HG02981 (cell line): ENCODE measurements at regions not wholly inside any gene's neighbourhood (a gene's known extent, or its start where the extent isn't known, plus 50 kb on each side); places are given as distances from the start of the nearest gene placed in this dataset.

Source experiments
- ATAC-seq: cut with Tn5 transposase; IDR thresholded peaks from one replicate; pipeline ENCODE4 v1.9.1; 2021; ENCODE audit warnings: mild to moderate bottlenecking, moderate library complexity; ENCODE audit not compliant: unreplicated experiment

DNA sequence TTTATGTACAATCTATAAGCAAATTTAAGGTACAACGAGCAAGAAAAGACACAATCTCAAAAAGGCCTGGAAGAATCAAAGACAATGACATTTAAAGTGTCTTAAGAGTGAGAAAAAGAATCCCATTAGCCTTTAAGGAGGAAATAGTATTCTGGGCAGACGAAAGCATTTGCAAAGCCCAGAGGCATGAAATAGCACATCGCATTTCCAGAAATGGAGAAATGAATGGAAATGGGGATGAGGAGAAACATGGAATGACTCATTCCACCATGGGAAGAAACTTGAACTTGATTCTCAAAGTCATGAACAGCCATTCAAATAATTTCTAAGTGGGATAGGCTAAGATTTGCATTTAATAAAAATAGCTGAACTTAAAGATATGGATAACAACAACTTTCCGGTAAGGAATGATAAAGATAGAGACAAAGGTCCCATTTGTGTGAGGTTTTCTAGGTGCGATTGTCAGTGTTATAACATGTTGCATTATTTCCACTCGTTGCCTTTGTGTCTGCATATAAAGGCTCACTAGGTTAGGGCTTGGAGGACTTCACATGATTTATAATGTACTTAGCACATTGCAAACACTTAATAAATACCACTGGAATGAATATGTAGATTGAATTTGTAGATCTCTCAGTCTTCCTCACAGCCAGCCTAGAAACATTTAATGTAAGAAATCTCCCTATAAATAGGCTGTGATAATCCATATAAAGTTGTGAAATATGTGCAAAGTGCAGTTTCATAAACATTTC lies 310.3 kb upstream of the KLF6 start:
- ATAC-seq, result no peak

DNA sequence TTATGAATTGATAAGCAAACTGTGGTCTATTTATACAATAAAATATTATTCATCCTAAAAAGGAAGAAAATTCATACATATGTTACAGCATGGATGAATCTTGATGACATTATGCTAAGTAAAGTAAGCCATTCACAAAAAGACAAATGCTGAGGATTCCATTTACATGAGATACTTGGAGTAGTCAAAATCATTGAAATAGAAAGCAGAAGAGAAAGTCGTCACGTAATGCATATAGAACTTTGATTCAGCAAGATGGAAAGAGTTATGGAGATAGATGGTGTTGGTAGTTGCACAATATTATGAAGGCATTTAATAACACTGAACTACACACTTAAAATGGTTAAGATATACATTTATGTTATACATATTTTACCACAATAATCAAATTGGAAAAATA lies 309.7 kb upstream of the KLF6 start:
- no peak for ATAC-seq

DNA sequence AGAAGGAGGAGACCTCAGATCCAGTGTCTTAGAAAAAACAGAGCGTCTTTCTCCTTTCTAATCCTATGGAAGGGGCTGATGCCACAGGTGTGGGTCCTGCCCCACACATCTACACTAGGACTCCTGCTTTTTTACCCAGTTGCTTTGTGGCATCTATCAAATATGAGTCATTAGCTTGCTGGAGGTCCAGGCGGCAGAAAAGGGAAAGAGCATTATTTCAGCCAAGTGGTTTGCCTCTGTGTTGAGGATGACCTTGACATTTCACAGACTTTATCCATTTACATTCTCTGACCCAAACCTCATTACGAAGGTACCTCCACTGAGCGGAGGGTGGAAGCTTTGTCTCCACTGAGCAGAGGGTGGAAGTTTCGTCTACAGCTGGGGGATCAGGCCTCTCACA lies 308.4 kb upstream of the KLF6 start:
- ATAC-seq, result no peak

DNA sequence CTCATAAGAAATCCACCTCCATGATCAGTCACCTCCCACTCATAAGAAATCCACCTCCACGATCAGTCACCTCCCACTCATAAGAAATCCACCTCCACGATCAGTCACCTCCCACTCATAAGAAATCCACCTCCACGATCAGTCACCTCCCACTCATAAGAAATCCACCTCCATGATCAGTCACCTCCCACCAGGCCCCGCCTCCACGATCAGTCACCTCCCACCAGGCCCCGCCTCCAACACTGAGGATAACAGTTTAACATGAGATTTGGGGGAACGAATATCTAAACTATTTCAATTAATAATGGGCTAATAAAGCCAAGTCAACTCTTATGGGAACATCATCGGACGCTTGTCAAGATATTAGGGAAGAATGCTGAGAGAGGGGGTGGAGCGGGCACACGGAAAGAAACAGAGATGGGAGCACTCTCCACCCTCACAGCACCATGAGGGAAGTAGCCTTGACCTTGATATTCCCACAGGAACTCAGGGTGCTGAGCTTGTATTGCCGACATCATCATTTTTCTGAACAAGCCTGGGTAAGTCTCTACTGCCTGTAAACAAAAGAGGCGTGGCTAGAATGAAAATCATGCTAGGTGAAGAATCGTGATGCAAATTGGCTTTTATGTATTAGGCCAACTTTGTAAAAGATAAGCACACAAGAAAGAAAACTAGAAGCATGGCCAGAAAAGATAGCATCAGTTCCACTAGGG lies 303.5 kb upstream of the KLF6 start:
- no peak for ATAC-seq

DNA sequence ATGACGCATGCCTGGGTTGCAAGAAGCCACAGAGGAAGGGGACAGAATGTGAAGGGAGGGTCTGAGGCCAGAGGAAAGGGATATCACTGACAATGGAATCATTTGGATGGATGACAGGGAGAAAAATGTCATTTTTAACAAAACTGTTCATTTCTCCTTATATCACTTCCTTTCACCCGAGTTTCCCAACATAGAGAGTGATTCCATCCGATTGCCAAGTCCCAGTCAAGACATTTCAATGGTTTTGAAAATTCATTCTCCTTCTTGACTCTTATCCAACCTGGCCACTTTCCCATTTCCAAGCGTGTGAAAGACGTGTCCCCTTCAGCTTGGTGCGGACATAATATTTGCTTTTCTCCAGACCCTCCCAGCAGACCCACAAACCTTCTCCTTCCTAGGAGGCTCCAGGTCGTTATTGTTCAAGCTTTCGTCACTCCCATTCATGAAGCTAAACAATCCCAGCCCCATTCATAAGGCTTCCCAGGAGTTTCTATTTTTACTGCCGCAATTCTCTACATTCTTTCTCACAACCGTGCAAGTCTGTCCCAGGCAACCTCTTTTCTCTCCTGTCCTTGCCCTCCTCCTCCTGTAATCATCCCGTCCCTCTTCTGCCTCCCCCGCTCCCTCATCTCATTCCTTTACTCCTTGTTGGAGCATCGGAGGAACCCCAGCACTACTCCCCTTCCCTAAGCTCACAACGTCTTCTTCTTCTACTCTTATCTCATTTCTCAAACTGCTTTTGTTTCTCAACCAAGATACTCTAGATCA lies 301.3 kb upstream of the KLF6 start:
- ATAC-seq, result no peak

DNA sequence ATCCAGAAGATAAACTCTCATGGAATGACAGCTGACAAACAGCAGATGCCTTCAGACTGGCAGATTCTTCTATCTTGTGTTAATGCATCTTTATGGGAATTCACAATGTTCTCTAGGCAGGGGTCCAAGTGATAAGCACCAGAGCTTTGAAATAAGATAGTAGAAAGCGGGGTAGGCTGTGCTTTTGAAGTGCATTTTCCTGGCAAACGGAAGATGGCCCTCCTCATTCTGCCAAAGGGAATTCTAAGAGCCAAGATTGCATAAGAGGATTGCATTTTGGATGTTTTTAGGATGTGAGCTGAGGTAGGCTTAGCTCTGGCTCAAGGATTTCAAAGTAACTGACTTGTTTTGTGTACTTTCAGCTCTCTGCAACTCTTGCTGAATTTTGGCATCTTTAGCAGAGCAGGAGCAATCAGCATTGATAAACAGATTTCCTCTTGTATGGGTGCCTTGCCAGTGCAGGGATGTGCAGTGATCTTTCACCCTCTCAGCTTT lies 298.5 kb upstream of the KLF6 start:
- no peak for ATAC-seq

DNA sequence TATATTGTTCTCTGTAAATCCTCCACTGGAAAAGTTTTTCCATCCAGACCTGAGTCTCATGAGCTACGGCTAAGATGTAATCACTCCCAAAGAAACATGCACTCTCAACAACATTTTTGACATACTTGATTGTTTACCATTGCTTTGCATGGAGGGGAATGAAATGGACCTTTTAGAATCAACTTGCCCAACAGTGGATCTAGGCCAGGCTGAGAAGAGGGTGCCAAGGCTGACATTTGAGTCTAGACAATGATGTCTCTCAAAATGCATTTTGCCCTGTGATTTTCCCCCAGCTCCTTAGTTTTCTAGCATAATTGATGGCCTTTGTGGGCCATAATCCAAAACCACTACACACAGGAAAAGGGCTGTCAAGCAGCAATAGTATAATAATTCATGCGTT lies 297.9 kb upstream of the KLF6 start:
- no peak for ATAC-seq

DNA sequence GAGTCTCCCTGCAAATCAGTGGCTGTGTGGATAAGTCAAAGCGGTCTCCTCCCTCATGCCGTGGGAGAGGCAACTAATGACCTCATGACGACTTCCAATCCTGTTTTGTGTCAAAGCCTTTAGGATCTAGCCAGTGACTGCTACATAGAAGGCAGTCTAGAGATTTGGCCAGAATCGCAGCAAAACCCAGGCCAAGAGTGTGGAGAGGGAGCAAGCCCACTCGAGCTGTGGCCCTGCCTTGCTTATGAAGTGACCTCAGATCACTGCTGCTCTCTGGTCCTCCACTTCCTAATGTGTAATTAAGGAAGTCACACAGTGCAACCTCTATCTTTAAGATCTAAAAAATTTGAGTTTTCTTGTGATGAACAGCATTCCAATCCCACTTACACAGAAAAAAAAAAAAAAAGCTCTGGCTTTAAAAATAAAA lies 296.7 kb upstream of the KLF6 start:
- no peak for ATAC-seq

DNA sequence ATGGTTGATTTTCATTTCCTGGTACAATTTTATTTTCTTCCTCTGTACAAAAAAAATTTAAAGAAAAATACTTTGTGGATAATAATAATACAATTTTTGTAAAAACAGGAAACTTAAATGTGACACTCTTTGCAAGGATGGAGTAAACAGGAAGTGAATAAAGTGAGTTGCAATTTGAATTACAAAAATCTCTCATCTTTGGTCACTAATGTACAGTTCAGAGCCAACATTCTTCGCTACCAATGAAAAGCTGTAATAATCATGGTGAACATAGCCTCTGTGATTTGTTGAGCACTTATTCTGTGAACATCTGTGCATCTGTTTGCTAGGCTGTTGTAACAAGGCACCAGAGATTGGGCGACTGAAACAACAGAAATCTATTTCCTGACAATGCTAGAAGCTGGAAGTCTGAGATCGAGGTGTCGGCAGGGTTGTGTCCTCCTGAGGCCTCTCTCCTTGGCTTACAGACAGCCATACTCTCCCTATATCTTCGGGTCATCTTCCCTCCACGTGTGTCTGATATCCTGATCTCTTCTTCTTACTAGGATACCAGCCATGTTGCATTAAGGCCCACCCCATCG lies 295.3 kb upstream of the KLF6 start:
- no peak for ATAC-seq

DNA sequence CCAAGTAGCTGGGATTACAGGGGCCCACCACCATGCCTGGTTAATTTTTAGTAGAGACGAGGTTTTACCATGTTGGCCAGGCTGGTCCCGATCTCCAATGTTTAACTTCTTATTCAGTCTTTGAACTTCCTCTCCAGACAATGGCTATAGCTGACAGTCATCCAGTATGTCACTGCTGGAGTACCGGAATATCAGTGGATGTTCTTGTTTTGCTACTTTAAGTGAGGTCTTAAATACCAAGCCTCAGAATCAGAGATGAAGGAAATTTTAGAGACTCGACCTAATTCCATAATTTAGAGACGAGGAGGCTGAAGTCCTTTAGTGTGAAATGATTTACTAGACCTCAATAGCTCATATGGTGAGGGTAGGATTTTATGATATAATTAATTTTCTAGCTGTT lies 294.8 kb upstream of the KLF6 start:
- no peak for ATAC-seq

DNA sequence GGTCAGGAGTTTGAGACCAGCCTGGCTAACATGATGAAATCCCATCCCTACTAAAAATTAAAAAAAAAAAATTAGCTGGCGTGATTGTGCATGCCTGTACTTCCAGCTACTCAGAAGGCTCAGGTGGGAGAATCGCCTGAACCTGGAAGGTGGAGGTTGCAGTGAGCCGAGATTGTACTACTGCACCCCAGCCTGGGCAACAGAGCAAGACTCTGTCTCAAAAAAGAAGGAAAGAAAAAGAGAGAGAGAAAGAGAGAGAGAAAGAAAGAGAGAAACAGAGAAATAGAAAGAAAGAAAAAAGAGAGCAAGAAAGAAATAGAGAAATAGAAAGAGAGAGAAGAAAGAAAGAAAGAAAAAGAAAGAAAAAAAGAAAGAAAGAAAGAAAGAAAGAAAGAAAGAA lies 292.8 kb upstream of the KLF6 start:
- ATAC-seq, result no peak

DNA sequence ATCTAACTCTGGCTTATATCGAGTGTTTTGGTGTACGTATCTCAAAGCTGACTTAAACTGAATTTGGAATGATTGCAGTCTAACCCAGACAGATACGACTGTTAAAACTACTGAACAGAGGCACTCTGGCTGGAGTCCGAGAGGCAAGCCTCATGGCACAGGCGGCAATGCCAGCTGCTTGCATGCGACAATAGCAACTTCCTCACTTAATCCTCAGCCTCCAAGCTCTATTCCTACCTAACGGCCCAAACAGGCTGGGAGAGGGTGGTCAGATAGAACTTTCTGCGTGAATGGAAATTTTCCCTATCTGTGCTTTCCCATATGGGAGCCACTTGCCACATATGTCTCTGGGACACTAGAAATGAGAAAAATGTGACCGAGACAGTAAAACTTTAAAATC lies 292.0 kb upstream of the KLF6 start:
- ATAC-seq, result no peak

DNA sequence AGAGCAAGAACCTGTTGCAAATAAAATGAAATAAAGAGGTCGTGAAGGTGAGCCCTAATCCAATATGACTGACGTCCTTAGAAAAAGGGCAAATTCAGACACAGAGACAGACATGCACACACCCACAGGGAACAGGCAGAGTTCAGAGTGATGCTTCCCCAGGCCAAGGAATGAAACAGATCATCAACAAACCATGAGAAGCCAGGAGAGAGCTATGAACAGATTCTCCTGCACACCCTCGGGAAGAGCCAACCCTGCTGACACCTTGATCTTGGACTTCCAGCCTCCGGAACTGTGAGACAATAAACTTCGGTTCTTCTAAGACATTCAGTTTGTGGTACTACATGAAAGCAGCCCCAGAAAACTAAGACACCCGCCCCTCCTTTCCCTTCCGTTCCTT lies 290.4 kb upstream of the KLF6 start:
- no peak for ATAC-seq

DNA sequence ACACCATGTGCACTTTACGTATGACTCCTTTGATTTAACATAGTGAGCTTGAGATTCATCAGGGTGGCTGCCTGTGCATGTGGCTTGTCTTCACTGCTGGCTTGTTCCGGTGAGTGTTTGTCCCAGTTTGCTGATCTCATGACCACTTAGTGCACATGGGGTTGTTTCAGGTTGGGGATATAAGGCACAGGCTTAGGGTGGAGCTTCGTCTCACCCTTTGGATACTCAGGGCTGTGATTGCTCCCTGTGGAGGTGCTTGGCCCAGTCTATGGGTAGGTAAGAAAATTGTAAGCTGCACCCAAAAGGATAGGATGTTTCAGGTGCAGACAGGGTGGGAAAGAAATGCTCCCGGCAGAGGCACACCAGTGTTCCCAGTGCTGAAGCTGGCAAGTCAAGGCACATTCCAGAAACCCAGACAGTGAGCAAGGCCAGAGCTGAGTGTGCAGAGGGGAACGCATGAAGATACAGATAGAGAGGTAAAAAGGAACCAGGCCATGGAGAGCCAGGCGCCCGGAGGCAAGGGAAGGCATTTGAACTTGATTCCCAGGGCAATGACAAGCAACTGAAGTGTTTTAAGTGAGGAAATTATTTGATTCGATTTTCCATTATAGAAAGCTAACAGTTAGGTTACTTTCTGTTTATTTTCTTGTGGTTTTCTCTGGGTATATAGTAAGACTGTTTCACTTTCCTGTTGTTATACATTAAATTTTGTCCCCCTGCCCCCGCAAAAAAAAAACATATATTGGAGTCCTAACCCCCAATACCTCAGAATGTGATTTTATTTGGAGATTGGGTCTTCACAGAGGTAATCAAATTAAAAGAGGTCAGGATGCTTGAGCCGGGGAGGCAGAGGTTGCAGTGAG lies 289.8 kb upstream of the KLF6 start:
- no peak for ATAC-seq

DNA sequence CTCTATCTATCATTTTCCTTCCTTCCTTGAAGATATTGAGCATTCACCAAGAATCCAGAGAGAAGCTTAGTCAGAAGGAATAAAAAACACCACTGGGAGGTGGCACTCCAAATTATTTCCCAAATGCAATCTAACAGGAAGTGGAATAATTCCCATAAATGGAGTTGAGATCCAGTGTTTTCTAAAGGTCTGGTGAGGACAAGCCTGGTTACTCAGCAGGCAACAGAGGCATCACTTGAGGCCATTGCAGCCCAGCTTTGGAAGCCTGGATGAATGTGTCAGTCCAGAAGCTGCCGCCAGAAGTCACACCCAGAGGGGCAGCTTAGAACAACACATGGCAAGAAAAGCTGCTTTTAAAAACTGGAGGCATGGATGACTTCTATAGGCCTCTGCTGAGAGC lies 288.9 kb upstream of the KLF6 start:
- no peak for ATAC-seq

DNA sequence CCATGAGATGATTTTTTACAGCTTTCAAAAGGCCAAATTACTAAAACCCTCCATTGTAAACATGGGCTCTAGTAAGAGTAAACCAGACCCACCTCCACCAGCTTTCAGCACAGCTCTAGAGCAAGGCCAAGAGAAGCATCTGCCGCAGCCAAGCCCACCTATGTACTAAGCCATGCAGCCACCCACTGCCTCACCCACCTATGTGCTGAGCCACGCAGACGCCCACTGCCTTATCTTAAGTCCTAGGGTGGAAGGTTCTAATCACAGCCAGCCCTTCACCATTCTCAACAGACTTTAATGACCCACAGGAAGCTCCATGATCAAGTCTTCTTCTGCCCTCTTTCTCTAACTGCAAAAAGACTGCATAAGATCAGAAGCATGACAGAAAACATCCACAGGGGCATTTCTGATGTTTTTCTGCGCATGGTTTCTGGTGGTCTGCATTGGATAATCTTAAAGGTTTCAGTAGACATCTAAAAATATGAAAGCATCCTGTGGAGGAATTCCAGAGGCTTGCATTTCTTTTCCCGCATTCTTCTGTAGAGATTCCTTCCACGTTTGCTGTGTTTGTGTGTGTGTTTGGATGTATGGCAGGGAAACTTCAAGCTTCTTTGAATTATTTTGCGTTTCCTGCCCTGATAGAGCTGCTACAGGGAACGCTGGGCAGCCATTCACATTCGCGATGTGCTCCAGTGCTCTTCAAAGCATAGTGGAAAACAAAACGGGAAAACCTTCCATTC lies 286.1 kb upstream of the KLF6 start:
- no peak for ATAC-seq

DNA sequence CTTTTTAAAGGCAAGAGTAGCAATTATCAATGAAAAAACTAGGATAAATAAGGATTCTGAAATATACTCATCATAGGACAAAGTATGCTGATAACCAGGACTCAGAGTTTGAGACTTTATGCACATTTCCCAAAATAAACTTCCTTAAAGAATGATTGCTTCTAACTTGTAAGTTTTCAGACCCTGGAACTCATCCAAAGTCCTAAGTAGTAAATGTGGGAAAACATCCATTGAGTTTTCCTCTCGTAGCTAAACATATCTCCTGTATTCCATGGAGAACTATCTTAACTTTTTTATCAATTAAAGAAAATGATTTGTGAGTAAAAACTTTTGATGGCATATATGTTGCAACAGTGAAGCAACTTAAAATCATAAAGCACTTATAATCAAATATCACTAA lies 285.2 kb upstream of the KLF6 start:
- no peak for ATAC-seq

DNA sequence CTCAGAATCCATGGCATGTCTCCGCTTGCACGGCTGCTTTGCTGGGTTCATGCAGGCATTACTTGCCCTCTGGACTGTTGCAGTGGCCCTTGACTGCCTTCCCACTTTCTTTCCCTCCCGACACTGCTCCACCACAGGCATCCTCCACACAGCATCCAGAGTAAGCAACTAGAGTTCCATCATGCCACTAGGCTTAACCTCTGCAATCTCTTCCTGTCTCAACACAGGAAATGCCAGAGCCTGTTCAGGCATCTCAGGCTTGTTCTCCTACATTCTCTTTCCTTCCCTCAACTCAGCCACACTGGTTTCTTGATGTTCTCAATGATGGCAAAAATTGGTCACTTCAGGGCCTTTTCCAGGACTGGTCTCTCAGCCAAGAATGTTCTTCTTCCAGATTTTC lies 284.5 kb upstream of the KLF6 start:
- ATAC-seq, result no peak

DNA sequence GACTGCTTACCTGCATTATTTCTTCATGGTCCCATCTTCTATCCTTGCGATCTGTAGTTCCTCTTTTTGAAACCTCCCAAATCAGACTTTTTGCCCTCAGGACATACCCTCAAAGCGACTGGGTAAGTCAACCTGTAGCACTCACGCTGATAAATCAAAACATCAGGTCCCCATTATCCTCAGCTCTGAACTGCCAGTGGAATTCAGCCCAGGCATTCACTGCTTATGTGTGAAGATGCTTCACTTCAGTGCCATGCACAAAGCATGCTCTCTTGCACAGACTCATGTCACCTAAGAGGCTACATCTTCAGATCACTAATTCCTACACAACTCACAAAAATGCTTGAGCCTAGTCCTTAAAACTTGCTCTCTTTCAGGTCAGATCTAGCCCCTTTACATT lies 283.6 kb upstream of the KLF6 start:
- ATAC-seq, result no peak
